HepG2 (cell line): ENCODE measurements at regions not wholly inside any gene's neighbourhood (a gene's known extent, or its start where the extent isn't known, plus 50 kb on each side); places are given as distances from the start of the nearest gene placed in this dataset.

ENCODE experiments used
- ATAC-seq: fragments of 200-7000 bp; cut with Tn5 transposase; 3 replicates; pipeline ENCODE4 v1.9.1; 2020; ENCODE audit warnings: mild to moderate bottlenecking, moderate library complexity
- BruUV-seq: library from RNA; stranded (reverse); fragments of 400-500 nt; replicated peaks from 2 replicates; lab custom pipeline; 2021; lab: Mats Ljungman, UMichigan
- CTCF ChIA-PET: fragments of 300-600 bp; formaldehyde crosslinking; extraction: SDS; loops from one replicate; lab custom pipeline; 2021; ENCODE audit warnings: low total read pairs, inconsistent platforms, low intra/inter-chr PET ratio; lab: Yijun Ruan, JAX
- POLR2A ChIA-PET: fragments of 350-600 bp; sonication (Branson Sonifier 250); formaldehyde crosslinking; loops from one replicate; lab custom pipeline; 2020; ENCODE audit warnings: antibody characterized with exemption, inconsistent platforms; lab: Yijun Ruan, JAX
- DNase-seq: peaks from one replicate; pipeline ENCODE4 v3.0.0-alpha.2; 2015; ENCODE audit warnings: low spot score
- FAIRE-seq: peaks from 3 replicates; lab custom pipeline; 2011; peaks lifted over from hg19 to GRCh38; lab: Jason Lieb, UNC
- H2AFZ ChIP-seq: one replicate; pipeline ENCODE4 v1.6.1; 2011; ENCODE audit warnings: low read length, inconsistent platforms
- H3K27ac ChIP-seq: fragments of 300-600 bp; 3 replicates; pipeline ENCODE4 v1.8.0; 2011; ENCODE audit warnings: mixed run types, mild to moderate bottlenecking, mixed read lengths, low read length, inconsistent platforms; ENCODE audit not compliant: insufficient read depth; ENCODE audit errors: extremely low read length
- H3K27me3 ChIP-seq, 2 experiments: fragments of 200-600 bp in 1 of 2; 2 replicates in 1 of 2; 3 replicates in 1 of 2; pipeline versions ENCODE4 v1.6.0 to v1.8.0; 2011; ENCODE audit warnings: low read length in 2 of 2, mild to moderate bottlenecking in 2 of 2, moderate library complexity in 2 of 2, inconsistent platforms in 1 of 2; ENCODE audit not compliant: insufficient read depth in 2 of 2, control insufficient read depth in 1 of 2
- H3K36me3 ChIP-seq, 2 experiments: fragments of 200-600 bp in 1 of 2; replicated peaks in 1 of 2; 2 replicates in 1 of 2; 3 replicates in 1 of 2; pipeline versions ENCODE4 v1.5.1 to v1.8.0; 2011; ENCODE audit warnings: low read length in 2 of 2, inconsistent platforms in 1 of 2; ENCODE audit not compliant: insufficient read depth in 2 of 2, control insufficient read depth in 1 of 2
- H3K4me1 ChIP-seq: 2 replicates; pipeline ENCODE4 v1.5.1; 2012; ENCODE audit warnings: low read length, inconsistent platforms; ENCODE audit not compliant: insufficient read depth
- H3K4me2 ChIP-seq: 2 replicates; pipeline ENCODE4 v1.6.0; 2011; ENCODE audit warnings: low read depth, low read length, inconsistent platforms
- H3K4me3 ChIP-seq, 3 experiments: fragments of 200-600 bp in 1 of 3; sonication (generic), shearing (Covaris generic) in 1 of 3; replicated peaks in 1 of 3; 2 replicates each; pipeline ENCODE4 v1.5.1; 2011 to 2016; ENCODE audit warnings: low read length in 3 of 3, inconsistent platforms in 2 of 3, low read depth in 2 of 3, mild to moderate bottlenecking in 2 of 3, control low read depth in 1 of 3, mixed read lengths in 1 of 3; ENCODE audit not compliant: insufficient read depth in 1 of 3
- H3K79me2 ChIP-seq: one replicate; pipeline ENCODE4 v1.6.1; 2011; ENCODE audit warnings: low read length, inconsistent platforms; ENCODE audit not compliant: insufficient read depth
- H3K9ac ChIP-seq: 2 replicates; pipeline ENCODE4 v1.6.0; 2011; ENCODE audit warnings: mild to moderate bottlenecking, low read depth, low read length, inconsistent platforms; ENCODE audit not compliant: insufficient read depth
- H3K9me3 ChIP-seq: 2 replicates; pipeline ENCODE4 v1.5.1; 2012; ENCODE audit warnings: mild to moderate bottlenecking, low read length
- H4K20me1 ChIP-seq: 2 replicates; pipeline ENCODE4 v1.6.0; 2011; ENCODE audit warnings: inconsistent platforms, mild to moderate bottlenecking, low read length, moderate library complexity; ENCODE audit not compliant: insufficient read depth
- FOXK1 ChIP-seq: sonication (generic); formaldehyde crosslinking; IDR thresholded peaks from 2 replicates; pipeline ENCODE4 v1.4.0; 2020; ENCODE audit warnings: low read depth, missing genetic modification reagents, borderline replicate concordance
- HNF4A ChIP-seq: sonication (generic); formaldehyde crosslinking; IDR thresholded peaks from 2 replicates; pipeline ENCODE4 v1.4.0; 2020; ENCODE audit warnings: missing genetic modification reagents
- KAT2B ChIP-seq: fragments of 150-350 bp; IDR thresholded peaks from 2 replicates; pipeline ENCODE4 v1.6.1; 2014; ENCODE audit warnings: low read depth, low read length, borderline replicate concordance
- KLF12 ChIP-seq: sonication (generic); formaldehyde crosslinking; IDR thresholded peaks from 2 replicates; pipeline ENCODE4 v1.4.0; 2020; ENCODE audit warnings: missing genetic modification reagents, borderline replicate concordance
- NRL ChIP-seq: sonication (generic); formaldehyde crosslinking; IDR thresholded peaks from 2 replicates; pipeline ENCODE4 v1.5.0; 2020; ENCODE audit warnings: missing genetic modification reagents, mild to moderate bottlenecking, moderate library complexity, borderline replicate concordance
- ZNF17 ChIP-seq: sonication (generic); formaldehyde crosslinking; IDR thresholded peaks from 2 replicates; pipeline ENCODE4 v1.5.0; 2020; ENCODE audit warnings: mild to moderate bottlenecking, missing genetic modification reagents
- ZNF224 ChIP-seq: sonication (generic); formaldehyde crosslinking; IDR thresholded peaks from 2 replicates; pipeline ENCODE4 v1.5.0; 2020; ENCODE audit warnings: mild to moderate bottlenecking, missing genetic modification reagents
- ZNF816 ChIP-seq: sonication (generic); formaldehyde crosslinking; IDR thresholded peaks from 2 replicates; pipeline ENCODE4 v1.8.0; 2022; ENCODE audit warnings: missing genetic modification reagents, mild to moderate bottlenecking, borderline replicate concordance
- WGBS: methylation state at CpG from one replicate; pipeline ENCODE4 v1.1.6; 2017; ENCODE audit warnings: low lambda C conversion rate; 5-methylcytosine and 5-hydroxymethylcytosine counted together
- in situ Hi-C: cut with HindIII; loops from 2 replicates; pipeline ENCODE4 v1.10.0; 2017; ENCODE audit warnings: low pct_unique_long_range_greater_than_20kb; ENCODE audit not compliant: extremely low pct_ligation_motif_present
- intact Hi-C: fragments of 100-400 bp; cut with micrococcal nuclease; formaldehyde crosslinking; loops from one replicate; pipeline ENCODE4 v1.10.0; 2022; ENCODE audit not compliant: unreplicated experiment
- TF ChIP-seq, protein P1 (sequence below), 2 experiments: IDR thresholded peaks; 2 replicates each; pipeline ENCODE4 v1.6.1; 2011 to 2012; ENCODE audit warnings: low read length in 2 of 2, borderline replicate concordance in 1 of 2, low read depth in 1 of 2, mild to moderate bottlenecking in 1 of 2, moderate library complexity in 1 of 2
- TF ChIP-seq, protein P2 (sequence below): sonication (generic); formaldehyde crosslinking; IDR thresholded peaks from 2 replicates; pipeline ENCODE4 v1.4.0; 2020; ENCODE audit warnings: mild to moderate bottlenecking, missing genetic modification reagents
- TF ChIP-seq, protein P3 (sequence below): sonication (generic); formaldehyde crosslinking; IDR thresholded peaks from 2 replicates; pipeline ENCODE4 v1.8.1; 2022; ENCODE audit warnings: mild to moderate bottlenecking, missing genetic modification reagents

DNA sequence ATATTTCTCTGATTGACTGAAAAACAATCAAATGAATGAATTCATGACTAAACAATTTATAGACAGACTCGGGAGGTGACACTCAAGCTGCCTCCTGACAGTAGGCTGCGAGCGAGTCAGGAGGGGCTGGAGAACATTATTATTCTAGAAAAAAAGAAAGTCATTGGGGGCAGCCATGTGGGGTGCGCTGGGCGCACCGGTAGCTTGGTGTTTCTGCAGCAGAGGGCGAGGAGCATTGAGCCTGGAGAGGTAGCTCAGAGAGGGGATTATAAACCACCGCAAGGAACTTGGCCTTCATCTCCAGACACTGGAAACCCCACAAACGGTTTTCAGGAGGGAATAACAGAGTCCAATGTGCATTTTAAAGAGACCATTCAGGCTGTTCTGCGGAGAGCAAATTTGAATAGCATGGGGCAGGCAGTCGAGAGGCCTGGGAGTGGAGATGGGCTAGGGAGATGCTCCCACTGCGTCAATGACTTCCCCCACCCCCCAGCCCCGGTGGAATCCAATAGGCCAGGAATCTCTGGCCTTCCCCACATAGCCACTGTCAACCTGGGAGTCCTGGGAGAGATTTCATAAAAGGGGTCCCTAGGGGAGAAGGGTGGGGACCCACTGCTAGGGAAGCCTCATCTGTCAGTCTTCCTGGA, 168.3 kb downstream of the BCOR start:
- FAIRE-seq (no peak), DNase-seq (no peak), ATAC-seq (no peak)
- no peak overlapping the region for H3K4me2 ChIP-seq
- TF ChIP-seq HNF4A (CRISPR knock-in tag): no peak
- no peak for TF ChIP-seq ZNF17 (CRISPR knock-in tag)
- no peaks in the 10 kb centered on the region for H3K4me1 ChIP-seq
- no peak overlapping the region for H3K27ac ChIP-seq
- in situ Hi-C loops (loop anchor here (25.0 kb wide), 1 partner anchor 333 kb away; no protein-coding TSS in a partner anchor), intact Hi-C loops (no loop called here)
- H3K9ac ChIP-seq: no peak overlapping the region
- no peaks in the 10 kb centered on the region for H3K79me2 ChIP-seq
- H2AFZ ChIP-seq: no peak overlapping the region
- H3K27me3 ChIP-seq: peaks cover 0 to 3% of the 10 kb centered on the region in 2 experiments; a peak in 1 of 5 replicates
- H3K36me3 ChIP-seq: no peaks in the 10 kb centered on the region
- BruUV-seq: no TSS peak
- no peaks in the 10 kb centered on the region for H3K9me3 ChIP-seq
- POLR2A ChIA-PET: no interaction called here
- H4K20me1 ChIP-seq: no peaks in the 10 kb centered on the region
- no peak overlapping the region for H3K4me3 ChIP-seq
- 62% methylated on average over 9 of the region's 13 CpGs for WGBS
- CTCF ChIA-PET: no interaction called here

DNA sequence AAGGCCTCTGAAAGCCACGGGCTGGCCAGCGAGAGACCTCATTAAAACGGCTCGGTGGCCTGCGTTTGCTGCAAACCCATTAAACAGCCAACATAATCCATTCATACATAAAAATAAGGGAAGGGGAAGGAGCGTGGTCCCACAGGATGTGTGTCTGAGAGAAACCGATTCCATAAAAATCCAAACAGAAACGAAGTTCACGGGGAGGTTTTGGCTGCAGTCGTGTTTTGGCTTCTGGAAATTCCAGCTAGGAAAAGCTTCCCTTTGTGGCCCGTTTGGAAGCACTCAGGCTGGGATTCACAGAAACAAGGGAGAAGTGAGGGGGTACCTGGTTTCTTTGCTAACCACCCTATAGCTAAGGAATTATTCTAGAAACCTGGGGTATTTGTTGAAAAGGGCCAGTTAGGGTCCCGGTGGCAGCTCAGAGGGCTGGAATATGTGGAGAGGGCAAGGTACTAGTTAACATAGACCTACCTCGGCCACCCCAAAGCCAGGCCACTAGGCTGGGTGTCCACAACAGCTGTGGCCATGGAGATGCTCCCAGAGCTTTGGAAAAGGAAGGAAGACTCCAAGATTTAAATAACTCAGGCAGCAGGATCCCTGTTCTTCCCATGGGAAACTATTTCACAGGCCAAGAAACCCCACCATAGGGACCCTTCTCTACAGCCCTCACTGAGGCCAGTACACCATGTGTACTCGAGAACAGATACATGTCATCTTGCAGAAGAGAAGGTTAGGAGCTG, 166.8 kb downstream of the BCOR start:
- ATAC-seq (no peak), FAIRE-seq (no peak), DNase-seq (no peak)
- H3K4me2 ChIP-seq: no peak overlapping the region
- H3K79me2 ChIP-seq: no peaks in the 10 kb centered on the region
- no peak overlapping the region for H2AFZ ChIP-seq
- WGBS: 31% methylated on average over 10 of the region's 14 CpGs
- no peak overlapping the region for H3K4me3 ChIP-seq
- no peak overlapping the region for H3K9ac ChIP-seq
- no peaks in the 10 kb centered on the region for H3K9me3 ChIP-seq
- no peaks in the 10 kb centered on the region for H3K36me3 ChIP-seq
- no peak overlapping the region for H3K27ac ChIP-seq
- no peaks in the 10 kb centered on the region for H4K20me1 ChIP-seq
- peaks cover 9% of the 10 kb centered on the region for H3K4me1 ChIP-seq
- peaks cover 0 to 3% of the 10 kb centered on the region in 2 experiments; a peak in 1 of 5 replicates for H3K27me3 ChIP-seq
- BruUV-seq: no TSS peak
- intact Hi-C loops (no loop called here), in situ Hi-C loops (loop anchor here (25.0 kb wide), 1 partner anchor 331 kb away; no protein-coding TSS in a partner anchor)
- ChIA-PET POLR2A (no interaction called here), CTCF (no interaction called here)
- TF ChIP-seq NRL (CRISPR knock-in tag) (no peak), KLF12 (CRISPR knock-in tag) (no peak), FOXK1 (CRISPR knock-in tag) (no peak), KAT2B (no peak), ZNF816 (CRISPR knock-in tag) (no peak), ZNF224 (CRISPR knock-in tag) (no peak)
- TF ChIP-seq, protein P1, sequence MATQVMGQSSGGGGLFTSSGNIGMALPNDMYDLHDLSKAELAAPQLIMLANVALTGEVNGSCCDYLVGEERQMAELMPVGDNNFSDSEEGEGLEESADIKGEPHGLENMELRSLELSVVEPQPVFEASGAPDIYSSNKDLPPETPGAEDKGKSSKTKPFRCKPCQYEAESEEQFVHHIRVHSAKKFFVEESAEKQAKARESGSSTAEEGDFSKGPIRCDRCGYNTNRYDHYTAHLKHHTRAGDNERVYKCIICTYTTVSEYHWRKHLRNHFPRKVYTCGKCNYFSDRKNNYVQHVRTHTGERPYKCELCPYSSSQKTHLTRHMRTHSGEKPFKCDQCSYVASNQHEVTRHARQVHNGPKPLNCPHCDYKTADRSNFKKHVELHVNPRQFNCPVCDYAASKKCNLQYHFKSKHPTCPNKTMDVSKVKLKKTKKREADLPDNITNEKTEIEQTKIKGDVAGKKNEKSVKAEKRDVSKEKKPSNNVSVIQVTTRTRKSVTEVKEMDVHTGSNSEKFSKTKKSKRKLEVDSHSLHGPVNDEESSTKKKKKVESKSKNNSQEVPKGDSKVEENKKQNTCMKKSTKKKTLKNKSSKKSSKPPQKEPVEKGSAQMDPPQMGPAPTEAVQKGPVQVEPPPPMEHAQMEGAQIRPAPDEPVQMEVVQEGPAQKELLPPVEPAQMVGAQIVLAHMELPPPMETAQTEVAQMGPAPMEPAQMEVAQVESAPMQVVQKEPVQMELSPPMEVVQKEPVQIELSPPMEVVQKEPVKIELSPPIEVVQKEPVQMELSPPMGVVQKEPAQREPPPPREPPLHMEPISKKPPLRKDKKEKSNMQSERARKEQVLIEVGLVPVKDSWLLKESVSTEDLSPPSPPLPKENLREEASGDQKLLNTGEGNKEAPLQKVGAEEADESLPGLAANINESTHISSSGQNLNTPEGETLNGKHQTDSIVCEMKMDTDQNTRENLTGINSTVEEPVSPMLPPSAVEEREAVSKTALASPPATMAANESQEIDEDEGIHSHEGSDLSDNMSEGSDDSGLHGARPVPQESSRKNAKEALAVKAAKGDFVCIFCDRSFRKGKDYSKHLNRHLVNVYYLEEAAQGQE (IDR thresholded peaks at IDR 0.05; ENCODE audit: borderline replicate concordance in 1 of 2, low read depth in 1 of 2, low read length in 2 of 2): no peak
- TF ChIP-seq, protein P2, sequence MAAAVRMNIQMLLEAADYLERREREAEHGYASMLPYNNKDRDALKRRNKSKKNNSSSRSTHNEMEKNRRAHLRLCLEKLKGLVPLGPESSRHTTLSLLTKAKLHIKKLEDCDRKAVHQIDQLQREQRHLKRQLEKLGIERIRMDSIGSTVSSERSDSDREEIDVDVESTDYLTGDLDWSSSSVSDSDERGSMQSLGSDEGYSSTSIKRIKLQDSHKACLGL (CRISPR knock-in tag): no peak
- TF ChIP-seq, protein P3, sequence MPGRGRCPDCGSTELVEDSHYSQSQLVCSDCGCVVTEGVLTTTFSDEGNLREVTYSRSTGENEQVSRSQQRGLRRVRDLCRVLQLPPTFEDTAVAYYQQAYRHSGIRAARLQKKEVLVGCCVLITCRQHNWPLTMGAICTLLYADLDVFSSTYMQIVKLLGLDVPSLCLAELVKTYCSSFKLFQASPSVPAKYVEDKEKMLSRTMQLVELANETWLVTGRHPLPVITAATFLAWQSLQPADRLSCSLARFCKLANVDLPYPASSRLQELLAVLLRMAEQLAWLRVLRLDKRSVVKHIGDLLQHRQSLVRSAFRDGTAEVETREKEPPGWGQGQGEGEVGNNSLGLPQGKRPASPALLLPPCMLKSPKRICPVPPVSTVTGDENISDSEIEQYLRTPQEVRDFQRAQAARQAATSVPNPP (CRISPR knock-in tag): no peak
